Neural cell (in vitro differentiated cells): ENCODE measurements at regions not wholly inside any gene's neighbourhood (a gene's known extent, or its start where the extent isn't known, plus 50 kb on each side); places are given as distances from the start of the nearest gene placed in this dataset.

ENCODE experiments used
- CTCF ChIP-seq: fragments of 450-650 bp; IDR thresholded peaks from 2 replicates; pipeline ENCODE4 v1.5.1; 2014; ENCODE audit warnings: antibody characterized with exemption, mild to moderate bottlenecking, moderate library complexity; ENCODE audit not compliant: poor library complexity, severe bottlenecking
- EP300 ChIP-seq: fragments of 450-650 bp; conservative IDR thresholded peaks from 2 replicates; pipeline ENCODE4 v1.6.1; 2014; ENCODE audit warnings: antibody characterized with exemption, mild to moderate bottlenecking, moderate library complexity; ENCODE audit not compliant: poor library complexity, severe bottlenecking
- EZH2 ChIP-seq: fragments of 200-600, 300-800 bp; shearing (Covaris generic), sonication (generic); IDR thresholded peaks from 2 replicates; pipeline ENCODE4 v1.6.1; 2014; ENCODE audit warnings: antibody characterized with exemption, low read length, borderline replicate concordance, mild to moderate bottlenecking; ENCODE audit not compliant: insufficient read depth, poor library complexity, severe bottlenecking
- RAD21 ChIP-seq: fragments of 450-650 bp; conservative IDR thresholded peaks from 2 replicates; pipeline ENCODE4 v1.6.1; 2014; ENCODE audit warnings: antibody characterized with exemption, mild to moderate bottlenecking, moderate library complexity
- SMC3 ChIP-seq: fragments of 450-650 bp; conservative IDR thresholded peaks from 2 replicates; pipeline ENCODE4 v1.6.1; 2014; ENCODE audit warnings: antibody characterized with exemption, mild to moderate bottlenecking, moderate library complexity; ENCODE audit not compliant: poor library complexity
- TF ChIP-seq, protein P1 (sequence below): IDR thresholded peaks from 2 replicates; pipeline ENCODE4 v1.6.1; 2012; ENCODE audit warnings: borderline replicate concordance

GRCh38 chr10:133015321-133015720, 72.4 kb upstream of the ADGRA1 start:
- TF ChIP-seq EP300 = no peak
- no peak for TF ChIP-seq CTCF
- no peak for TF ChIP-seq SMC3
- TF ChIP-seq, protein P1, sequence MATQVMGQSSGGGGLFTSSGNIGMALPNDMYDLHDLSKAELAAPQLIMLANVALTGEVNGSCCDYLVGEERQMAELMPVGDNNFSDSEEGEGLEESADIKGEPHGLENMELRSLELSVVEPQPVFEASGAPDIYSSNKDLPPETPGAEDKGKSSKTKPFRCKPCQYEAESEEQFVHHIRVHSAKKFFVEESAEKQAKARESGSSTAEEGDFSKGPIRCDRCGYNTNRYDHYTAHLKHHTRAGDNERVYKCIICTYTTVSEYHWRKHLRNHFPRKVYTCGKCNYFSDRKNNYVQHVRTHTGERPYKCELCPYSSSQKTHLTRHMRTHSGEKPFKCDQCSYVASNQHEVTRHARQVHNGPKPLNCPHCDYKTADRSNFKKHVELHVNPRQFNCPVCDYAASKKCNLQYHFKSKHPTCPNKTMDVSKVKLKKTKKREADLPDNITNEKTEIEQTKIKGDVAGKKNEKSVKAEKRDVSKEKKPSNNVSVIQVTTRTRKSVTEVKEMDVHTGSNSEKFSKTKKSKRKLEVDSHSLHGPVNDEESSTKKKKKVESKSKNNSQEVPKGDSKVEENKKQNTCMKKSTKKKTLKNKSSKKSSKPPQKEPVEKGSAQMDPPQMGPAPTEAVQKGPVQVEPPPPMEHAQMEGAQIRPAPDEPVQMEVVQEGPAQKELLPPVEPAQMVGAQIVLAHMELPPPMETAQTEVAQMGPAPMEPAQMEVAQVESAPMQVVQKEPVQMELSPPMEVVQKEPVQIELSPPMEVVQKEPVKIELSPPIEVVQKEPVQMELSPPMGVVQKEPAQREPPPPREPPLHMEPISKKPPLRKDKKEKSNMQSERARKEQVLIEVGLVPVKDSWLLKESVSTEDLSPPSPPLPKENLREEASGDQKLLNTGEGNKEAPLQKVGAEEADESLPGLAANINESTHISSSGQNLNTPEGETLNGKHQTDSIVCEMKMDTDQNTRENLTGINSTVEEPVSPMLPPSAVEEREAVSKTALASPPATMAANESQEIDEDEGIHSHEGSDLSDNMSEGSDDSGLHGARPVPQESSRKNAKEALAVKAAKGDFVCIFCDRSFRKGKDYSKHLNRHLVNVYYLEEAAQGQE = no peak
- no peak for TF ChIP-seq EZH2
- TF ChIP-seq RAD21 = no peak
